NCI-H2196 (cell line): ENCODE measurements at regions not wholly inside any gene's neighbourhood (a gene's known extent, or its start where the extent isn't known, plus 50 kb on each side); places are given as distances from the start of the nearest gene placed in this dataset.

Experiments used
- DNase-seq: peaks from one replicate; lab custom pipeline; 2025; ENCODE audit not compliant: unreplicated experiment; lab: John Stamatoyannopoulos, UW

DNA sequence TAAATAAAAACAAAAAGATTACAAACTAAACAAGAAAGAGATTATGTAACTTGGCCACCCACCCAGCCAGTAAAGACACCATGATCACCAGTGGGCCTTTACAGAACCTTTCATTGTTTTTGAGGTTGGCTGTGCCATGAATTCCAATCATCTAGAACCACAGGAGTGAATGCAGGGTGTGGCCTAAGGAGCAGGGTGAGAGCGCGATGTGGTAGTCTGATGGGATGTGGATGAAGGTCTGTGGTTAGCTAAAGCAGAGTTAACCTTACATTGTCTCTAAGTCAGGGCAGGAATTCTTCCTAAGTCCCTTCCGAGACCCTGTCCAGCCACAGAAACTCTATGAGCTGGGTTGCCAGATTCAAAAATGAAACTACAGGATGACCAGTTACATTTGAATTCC, 54.0 kb upstream of the CDKN3 start:
- no peak for DNase-seq

GRCh38 chr14:54343272-54344121, 53.3 kb upstream of the CDKN3 start:
- DNase-seq = peak; percentile 83

DNA sequence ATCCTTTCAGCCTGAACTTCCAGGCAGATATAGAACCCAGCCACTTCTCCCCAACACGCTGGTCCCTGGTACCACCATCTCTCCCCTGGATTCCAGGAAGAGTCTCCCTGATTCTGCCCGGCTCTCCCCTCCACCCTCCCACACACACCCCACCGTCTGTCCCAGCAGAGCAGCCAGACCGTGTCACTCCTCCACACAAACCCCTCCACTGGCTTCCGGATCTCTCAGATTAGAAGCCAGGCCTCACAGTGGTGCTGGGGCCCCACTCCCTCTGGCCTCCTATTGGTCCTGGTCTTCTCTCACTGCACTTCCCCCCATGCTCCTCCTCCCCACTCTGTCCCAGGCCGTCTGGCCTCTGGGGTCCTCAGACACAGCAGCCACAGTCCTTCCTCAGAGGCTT, 52.4 kb upstream of the CDKN3 start:
- DNase-seq = no peak

DNA sequence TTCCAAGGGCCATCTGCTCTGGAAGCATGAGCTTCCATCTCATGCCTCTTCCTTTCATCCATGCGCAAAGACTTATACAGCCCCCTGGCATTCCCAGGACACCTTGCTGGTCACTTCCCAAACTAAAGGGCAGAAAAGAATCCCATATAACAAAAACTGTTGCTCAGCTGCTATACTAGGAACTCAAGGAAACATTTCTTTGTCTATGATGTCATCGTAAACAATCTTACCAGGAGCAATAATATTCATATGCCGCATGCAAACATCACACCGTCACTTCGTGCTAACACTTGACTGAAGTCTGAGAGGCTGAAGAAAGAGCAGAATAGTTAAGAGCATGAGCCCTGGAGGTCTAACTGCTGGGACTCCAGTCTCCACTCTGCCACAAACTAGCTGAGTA, 50.5 kb upstream of the CDKN3 start:
- DNase-seq = no peak
